Stimulated activated CD4-positive, alpha-beta T cell treated with anti-CD3 and anti-CD28 coated beads, Interleukin-1b, Interleukin-23, amount 100 ng/mL, for 24 hours (primary cell): ENCODE measurements at regions not wholly inside any gene's neighbourhood (a gene's known extent, or its start where the extent isn't known, plus 50 kb on each side); places are given as distances from the start of the nearest gene placed in this dataset.
"Not testable (repeated sequence)": the region's sequence is repeated elsewhere in the genome, so short reads cannot be mapped to it uniquely, and the experiment has no call there.

ENCODE experiments used
- DNase-seq, 4 experiments: peaks; one replicate each; pipeline ENCODE4 v3.0.0-alpha.2; 2020; ENCODE audit warnings: low read depth in 4 of 4, low spot score in 1 of 4

DNA sequence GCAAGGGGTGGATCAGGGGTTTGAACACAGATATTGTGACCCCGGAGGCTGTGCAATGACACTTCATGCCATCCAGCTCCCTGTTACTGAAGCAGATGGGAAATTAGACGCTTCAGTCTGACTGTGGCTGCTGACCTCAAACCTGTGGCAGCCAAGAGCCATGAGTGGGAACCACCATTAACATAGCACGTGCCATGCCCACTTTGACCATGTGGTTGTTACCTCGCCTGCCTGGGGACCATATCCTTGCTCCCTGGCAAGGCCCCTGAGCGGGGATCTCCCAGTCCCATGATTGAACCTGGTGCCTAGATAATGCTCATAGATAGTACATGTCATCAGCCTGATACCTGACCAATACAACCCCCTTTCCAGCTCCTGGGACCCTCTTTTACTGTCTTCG is 68.9 kb downstream of the CYP26B1 start:
- DNase-seq, result no peak

DNA sequence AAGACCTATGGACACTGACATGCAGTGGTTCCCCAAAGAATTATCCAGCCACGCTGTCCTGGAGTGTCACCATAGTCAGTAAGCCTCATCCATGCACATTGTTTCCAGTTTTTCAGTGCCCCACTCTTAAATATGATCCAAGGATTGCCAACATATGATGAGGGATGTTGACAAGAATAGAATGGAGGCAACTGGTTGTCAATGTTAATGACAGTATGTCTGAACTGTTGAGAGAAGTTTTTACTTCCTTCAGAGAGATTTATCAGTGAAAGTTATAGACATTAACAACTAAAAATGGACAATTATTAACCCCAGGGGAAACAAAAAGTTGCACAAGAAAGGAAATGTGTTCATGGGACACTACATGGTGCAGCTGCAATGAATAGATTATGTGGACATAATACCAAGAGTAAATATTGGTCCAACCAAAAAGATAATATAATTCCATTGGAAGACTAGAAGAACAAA is 69.9 kb downstream of the CYP26B1 start:
- no peak for DNase-seq

GRCh38 chr2:72073373-72073772 is 74.3 kb downstream of the CYP26B1 start:
- not testable (repeated sequence) for DNase-seq

DNA sequence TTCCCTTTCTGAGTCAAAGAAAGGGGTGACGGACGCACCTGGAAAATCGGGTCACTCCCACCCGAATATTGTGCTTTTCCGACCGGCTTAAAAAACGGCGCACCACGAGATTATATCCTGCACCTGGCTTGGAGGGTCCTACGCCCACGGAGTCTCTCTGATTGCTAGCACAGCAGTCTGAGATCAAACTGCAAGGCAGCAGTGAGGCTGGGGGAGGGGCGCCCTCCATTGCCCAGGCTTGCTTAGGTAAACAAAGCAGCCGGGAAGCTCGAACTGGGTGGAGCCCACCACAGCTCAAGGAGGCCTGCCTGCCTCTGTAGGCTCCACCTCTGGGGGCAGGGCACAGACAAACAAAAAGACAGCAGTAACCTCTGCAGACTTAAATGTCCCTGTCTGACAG is 83.5 kb downstream of the CYP26B1 start:
- not testable (repeated sequence) for DNase-seq

GRCh38 chr2:72062336-72062735 is 85.3 kb downstream of the CYP26B1 start:
- no peak for DNase-seq

- no peak for DNase-seq
Measured at GRCh38 chr2:72057308-72057707, 90.4 kb downstream of the CYP26B1 start.

DNA sequence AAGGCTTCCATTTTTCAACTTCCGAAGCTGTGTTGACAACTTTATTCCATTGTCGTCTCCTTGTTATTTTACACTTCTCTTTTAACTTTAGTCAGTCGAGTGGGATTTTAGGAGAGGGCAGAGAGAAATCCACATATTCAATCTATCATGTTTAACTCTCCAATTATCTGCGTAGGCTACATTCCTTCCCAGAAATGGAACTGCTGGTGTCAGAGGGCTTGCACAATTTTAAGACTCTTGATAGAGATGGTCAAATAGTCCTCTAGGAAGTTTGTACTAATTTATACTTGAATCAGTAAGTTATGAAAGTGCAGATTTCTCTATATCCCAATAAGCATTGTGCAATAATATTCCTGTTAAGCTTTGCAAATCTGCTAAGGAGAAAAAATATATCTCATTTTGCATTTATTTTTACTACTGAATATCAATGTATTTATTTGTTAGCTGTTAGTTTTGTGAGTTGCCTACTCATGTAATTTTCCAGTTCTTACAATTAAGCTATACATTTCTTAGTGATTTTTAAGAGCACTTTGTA is 95.6 kb downstream of the CYP26B1 start:
- no peak for DNase-seq

- no peak for DNase-seq
Measured at GRCh38 chr2:72051204-72051603, 96.5 kb downstream of the CYP26B1 start.

GRCh38 chr2:72050734-72051133 is 96.9 kb downstream of the CYP26B1 start:
- no peak for DNase-seq

DNA sequence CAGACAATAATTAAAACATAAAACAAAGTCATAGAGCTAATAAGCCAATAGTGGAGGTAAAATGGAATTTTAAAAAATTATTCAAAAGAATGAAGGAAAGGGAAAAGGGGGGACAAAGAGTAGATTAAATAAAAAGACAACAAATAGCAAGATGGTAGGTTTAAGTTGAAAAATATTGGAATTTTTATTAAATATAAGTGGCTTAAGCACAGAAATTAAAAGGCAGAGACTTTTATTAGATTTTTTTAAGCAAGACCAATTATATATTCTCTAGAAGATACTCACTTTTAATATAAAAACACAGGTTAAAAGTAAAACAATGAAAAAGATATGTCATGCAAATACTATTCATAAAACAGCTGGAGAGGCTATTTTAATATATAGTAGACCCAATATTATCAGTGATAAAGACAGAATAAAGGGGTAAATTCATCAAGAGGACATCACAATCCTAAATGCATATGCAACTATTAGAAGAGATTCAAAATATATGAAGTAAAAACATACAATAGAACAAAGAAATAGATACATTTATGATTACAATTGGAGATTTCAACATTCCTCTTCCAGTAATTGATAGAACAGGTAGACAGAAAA is 98.7 kb downstream of the CYP26B1 start:
- no peak for DNase-seq

GRCh38 chr2:72043985-72044384 is 103.7 kb downstream of the CYP26B1 start:
- DNase-seq, result no peak

DNA sequence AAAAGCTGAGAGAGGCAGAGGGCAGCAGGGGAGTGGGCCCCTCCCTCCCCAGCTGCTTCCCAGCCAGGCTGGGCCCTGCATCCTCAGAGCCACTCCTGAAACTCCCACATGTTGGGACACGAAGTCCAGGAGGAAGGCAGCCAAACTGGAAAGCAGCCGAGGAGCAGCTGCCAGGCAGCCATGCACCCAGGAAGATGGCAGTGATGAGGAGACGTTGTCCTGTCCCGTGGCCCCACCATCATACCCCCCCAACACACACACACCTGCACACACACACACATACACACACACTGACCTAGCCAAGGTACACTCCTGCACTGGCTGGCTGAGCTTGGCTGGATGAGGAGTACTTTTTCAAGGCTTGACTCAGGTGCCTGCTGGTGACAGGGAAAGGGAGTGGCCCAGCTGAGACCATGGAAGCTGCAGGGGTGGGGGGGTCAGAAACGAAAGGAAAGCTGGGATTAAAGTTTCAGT is 106.0 kb downstream of the CYP26B1 start:
- no peak for DNase-seq

GRCh38 chr2:72040629-72041571 is 106.8 kb downstream of the CYP26B1 start:
- no peak for DNase-seq

- no peak for DNase-seq
Measured at GRCh38 chr2:72038524-72038923, 109.1 kb downstream of the CYP26B1 start.

DNA sequence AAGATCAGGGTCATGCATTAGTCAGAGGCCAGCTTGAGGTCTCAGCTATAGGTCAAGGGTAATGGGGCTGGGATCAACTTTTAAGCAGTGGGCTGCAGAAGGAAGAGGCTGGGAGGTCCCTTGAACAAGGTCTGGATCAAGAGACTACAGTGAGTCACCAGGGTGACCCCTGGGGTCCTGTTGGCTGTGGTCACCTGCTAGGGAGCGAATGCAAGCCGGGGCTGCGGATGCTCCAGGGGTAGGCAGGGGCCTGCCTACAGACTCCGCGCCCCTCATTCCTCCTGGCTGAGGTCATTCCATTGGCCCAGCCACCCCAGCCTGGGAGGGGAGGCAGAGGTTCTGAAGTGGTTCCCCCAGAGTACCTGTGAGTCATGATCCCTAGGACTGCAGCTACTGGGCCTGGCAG is 110.4 kb downstream of the CYP26B1 start:
- no peak for DNase-seq

- DNase-seq, result no peak
Measured at GRCh38 chr2:72036595-72036994, 111.1 kb downstream of the CYP26B1 start.

DNA sequence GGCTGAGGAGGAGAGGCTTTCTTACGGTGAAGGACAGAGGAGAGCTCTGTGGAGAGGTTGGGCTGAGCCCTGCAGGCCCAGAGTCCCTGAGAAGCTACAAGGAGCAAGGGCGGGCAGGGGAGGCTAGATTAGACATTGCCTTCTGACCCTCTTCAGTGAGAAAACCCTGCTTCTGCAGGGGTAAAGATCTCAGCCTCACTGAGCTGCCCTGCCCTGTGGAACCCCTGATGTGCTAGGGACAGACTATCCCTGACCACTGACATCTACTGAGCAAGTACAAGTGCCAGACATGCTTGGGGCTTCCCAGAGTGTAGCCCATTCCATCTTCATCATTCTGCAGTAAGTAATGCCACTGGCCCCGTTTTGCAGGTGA is 111.5 kb downstream of the CYP26B1 start:
- no peak for DNase-seq

GRCh38 chr2:72035518-72036172 is 112.0 kb downstream of the CYP26B1 start:
- DNase-seq, result no peak

DNA sequence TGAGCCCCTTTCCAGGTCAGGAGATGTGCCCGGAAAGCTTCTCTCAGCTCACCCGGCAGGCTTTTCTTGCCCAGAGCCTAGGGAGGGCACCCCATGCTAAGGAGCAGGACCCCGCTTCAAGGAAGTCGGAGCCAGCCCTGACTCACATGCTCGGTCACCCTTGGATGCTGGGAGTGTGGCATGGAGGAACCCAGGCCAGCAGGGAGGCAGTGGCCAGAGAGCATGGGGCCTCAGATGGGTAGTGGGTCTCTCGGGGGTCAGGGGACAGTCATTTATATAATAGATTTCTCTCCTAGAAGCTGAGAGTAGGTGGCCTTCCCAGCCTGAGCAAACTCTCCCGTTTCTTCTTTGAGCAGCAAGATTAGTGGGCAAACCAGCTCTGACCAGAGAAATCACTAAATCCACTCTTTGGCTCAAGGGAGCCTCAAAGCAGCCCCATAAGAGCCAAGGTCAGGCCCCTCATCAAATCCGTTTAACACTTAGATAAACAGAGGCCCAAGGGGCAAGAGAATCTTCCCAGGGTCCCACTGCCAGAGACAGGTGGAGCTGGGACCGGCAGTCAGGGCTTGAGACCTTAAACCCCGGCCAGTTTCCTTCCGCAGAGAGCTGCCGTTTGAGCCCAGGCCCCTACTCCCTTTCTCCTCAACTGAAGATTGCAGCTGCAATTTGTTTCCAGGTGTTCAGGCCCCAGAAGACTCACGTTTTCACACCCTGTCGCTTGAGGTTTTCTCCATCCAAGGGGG is 113.1 kb downstream of the CYP26B1 start:
- DNase-seq, result no peak

DNA sequence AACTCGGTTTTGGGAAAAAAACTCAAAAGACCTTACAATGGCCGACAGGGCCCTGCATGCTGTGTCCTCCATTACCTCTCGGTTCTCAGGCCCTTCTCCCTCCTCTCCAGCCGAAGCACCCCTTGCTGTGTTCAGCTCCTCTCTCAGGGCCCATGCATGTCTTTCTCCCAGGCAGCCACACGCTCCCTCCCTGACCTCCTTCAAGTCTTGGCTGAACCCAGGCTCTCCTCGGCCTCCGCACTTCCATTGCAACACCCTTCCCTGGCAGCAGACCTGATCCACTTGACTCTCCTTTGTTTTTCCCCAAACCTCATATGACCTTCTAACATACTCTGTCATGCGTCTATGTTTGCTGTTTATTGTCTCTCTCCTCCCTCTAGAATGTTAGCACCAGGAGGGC is 114.0 kb downstream of the CYP26B1 start:
- no peak for DNase-seq

- DNase-seq, result no peak
Measured at GRCh38 chr2:72032481-72033041, 115.1 kb downstream of the CYP26B1 start.
